ENCODE measurements at regions not wholly inside any gene's neighbourhood (a gene's known extent, or its start where the extent isn't known, plus 50 kb on each side); places are given as distances from the start of the nearest gene placed in this dataset.
"Not testable (repeated sequence)": the region's sequence is repeated elsewhere in the genome, so short reads cannot be mapped to it uniquely, and the experiment has no call there.

DNA sequence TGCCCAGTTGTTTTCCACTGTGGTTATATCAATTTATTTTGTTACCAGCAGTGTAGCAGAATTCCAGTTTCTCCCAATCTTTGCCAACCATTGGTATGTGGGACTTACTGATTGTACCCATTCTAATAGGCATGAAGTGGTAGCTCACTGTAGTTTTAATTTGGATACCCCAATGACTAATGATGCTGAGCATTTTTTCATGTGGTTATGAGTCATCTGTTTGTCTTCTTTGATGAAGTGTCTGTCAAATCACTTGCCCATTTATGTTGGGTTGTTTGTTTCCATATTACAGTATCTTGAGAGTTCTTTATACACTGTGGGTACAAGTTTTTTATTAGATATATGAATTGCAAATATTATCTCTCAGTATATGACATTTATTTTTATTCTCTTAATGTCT is 644.3 kb downstream of the NR2F2 start:
- no peaks in the 10 kb centered on the region for H3K9me3 ChIP-seq
- DNase-seq, result no peak
- Mint-ChIP-seq H3K36me3 (ENCODE audit: insufficient read depth, unreplicated experiment) (no peaks in the 10 kb centered on the region), H3K9me3 (ENCODE audit: unreplicated experiment) (no peaks in the 10 kb centered on the region), H3K4me3 (ENCODE audit: unreplicated experiment) (no peak overlapping the region), H3K4me1 (ENCODE audit: low read depth, unreplicated experiment) (no peaks in the 10 kb centered on the region), H3K27ac (ENCODE audit: unreplicated experiment) (no peak overlapping the region), H3K27me3 (ENCODE audit: insufficient read depth, unreplicated experiment) (no peaks in the 10 kb centered on the region)
- TF ChIP-seq, protein P1, sequence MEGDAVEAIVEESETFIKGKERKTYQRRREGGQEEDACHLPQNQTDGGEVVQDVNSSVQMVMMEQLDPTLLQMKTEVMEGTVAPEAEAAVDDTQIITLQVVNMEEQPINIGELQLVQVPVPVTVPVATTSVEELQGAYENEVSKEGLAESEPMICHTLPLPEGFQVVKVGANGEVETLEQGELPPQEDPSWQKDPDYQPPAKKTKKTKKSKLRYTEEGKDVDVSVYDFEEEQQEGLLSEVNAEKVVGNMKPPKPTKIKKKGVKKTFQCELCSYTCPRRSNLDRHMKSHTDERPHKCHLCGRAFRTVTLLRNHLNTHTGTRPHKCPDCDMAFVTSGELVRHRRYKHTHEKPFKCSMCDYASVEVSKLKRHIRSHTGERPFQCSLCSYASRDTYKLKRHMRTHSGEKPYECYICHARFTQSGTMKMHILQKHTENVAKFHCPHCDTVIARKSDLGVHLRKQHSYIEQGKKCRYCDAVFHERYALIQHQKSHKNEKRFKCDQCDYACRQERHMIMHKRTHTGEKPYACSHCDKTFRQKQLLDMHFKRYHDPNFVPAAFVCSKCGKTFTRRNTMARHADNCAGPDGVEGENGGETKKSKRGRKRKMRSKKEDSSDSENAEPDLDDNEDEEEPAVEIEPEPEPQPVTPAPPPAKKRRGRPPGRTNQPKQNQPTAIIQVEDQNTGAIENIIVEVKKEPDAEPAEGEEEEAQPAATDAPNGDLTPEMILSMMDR (IDR thresholded peaks at IDR 0.05; ENCODE audit: insufficient read depth in 1 of 2, low read depth in 1 of 2, low read length in 1 of 2, severe bottlenecking in 1 of 2, unreplicated experiment in 1 of 2), result no peak
- intact Hi-C loops (cut with micrococcal nuclease; ENCODE audit: unreplicated experiment), result no loop called here
- H3K4me1 ChIP-seq, result no peaks in the 10 kb centered on the region
- BruUV-seq (replicated peaks), result no TSS peak
- no peaks in the 10 kb centered on the region for H3K36me3 ChIP-seq (ENCODE audit: control insufficient read depth, insufficient read depth, low read length)
- H3K4me3 ChIP-seq (ENCODE audit: low read depth, low read length), result no peak overlapping the region
- no peaks in the 10 kb centered on the region for H3K27me3 ChIP-seq (replicated peaks; ENCODE audit: control insufficient read depth, insufficient read depth, low read length)
- CTCF ChIA-PET, result no interaction called here
- POLR2A ChIA-PET, result no interaction called here

- no peaks in the 10 kb centered on the region for H3K27me3 ChIP-seq (replicated peaks; ENCODE audit: control insufficient read depth, insufficient read depth, low read length)
- BruUV-seq (replicated peaks), result no TSS peak
- no peak overlapping the region for H3K27ac Mint-ChIP-seq (ENCODE audit: unreplicated experiment)
- H3K36me3 Mint-ChIP-seq (ENCODE audit: insufficient read depth, unreplicated experiment), result no peaks in the 10 kb centered on the region
- ChIA-PET CTCF (no interaction called here), POLR2A (no interaction called here)
- intact Hi-C loops (cut with micrococcal nuclease; ENCODE audit: unreplicated experiment), result no loop called here
- H3K4me3 Mint-ChIP-seq (ENCODE audit: unreplicated experiment), result no peak overlapping the region
- H3K4me1 Mint-ChIP-seq (ENCODE audit: low read depth, unreplicated experiment), result no peaks in the 10 kb centered on the region
- H3K4me3 ChIP-seq (ENCODE audit: low read depth, low read length), result no peak overlapping the region
- H3K9me3 Mint-ChIP-seq (ENCODE audit: unreplicated experiment), result no peaks in the 10 kb centered on the region
- no peaks in the 10 kb centered on the region for H3K27me3 Mint-ChIP-seq (ENCODE audit: insufficient read depth, unreplicated experiment)
- DNase-seq, result no peak
- TF ChIP-seq, protein P1 (IDR thresholded peaks at IDR 0.05; ENCODE audit: insufficient read depth in 1 of 2, low read depth in 1 of 2, low read length in 1 of 2, severe bottlenecking in 1 of 2, unreplicated experiment in 1 of 2), result no peak
- no peaks in the 10 kb centered on the region for H3K4me1 ChIP-seq
- no peaks in the 10 kb centered on the region for H3K36me3 ChIP-seq (ENCODE audit: control insufficient read depth, insufficient read depth, low read length)
- no peaks in the 10 kb centered on the region for H3K9me3 ChIP-seq
Observed at GRCh38 chr15:96977886-96978285, 647.4 kb downstream of the NR2F2 start.

- Mint-ChIP-seq H3K27me3 (ENCODE audit: insufficient read depth, unreplicated experiment) (no peaks in the 10 kb centered on the region), H3K27ac (ENCODE audit: unreplicated experiment) (no peak overlapping the region), H3K36me3 (ENCODE audit: insufficient read depth, unreplicated experiment) (no peaks in the 10 kb centered on the region), H3K4me3 (ENCODE audit: unreplicated experiment) (no peak overlapping the region), H3K9me3 (ENCODE audit: unreplicated experiment) (no peaks in the 10 kb centered on the region), H3K4me1 (ENCODE audit: low read depth, unreplicated experiment) (no peaks in the 10 kb centered on the region)
- no peak overlapping the region for H3K4me3 ChIP-seq (ENCODE audit: low read depth, low read length)
- CTCF ChIA-PET, result no interaction called here
- no TSS peak for BruUV-seq (replicated peaks)
- intact Hi-C loops (cut with micrococcal nuclease; ENCODE audit: unreplicated experiment), result no loop called here
- no peaks in the 10 kb centered on the region for H3K27me3 ChIP-seq (replicated peaks; ENCODE audit: control insufficient read depth, insufficient read depth, low read length)
- no peaks in the 10 kb centered on the region for H3K4me1 ChIP-seq
- no peak for DNase-seq
- H3K9me3 ChIP-seq, result no peaks in the 10 kb centered on the region
- TF ChIP-seq, protein P1 (IDR thresholded peaks at IDR 0.05; ENCODE audit: insufficient read depth in 1 of 2, low read depth in 1 of 2, low read length in 1 of 2, severe bottlenecking in 1 of 2, unreplicated experiment in 1 of 2), result no peak
- POLR2A ChIA-PET, result no interaction called here
- H3K36me3 ChIP-seq (ENCODE audit: control insufficient read depth, insufficient read depth, low read length), result no peaks in the 10 kb centered on the region
Observed at GRCh38 chr15:96978937-96979473, 648.5 kb downstream of the NR2F2 start.

GRCh38 chr15:96984121-96984671 is 653.7 kb downstream of the NR2F2 start:
- intact Hi-C loops (cut with micrococcal nuclease; ENCODE audit: unreplicated experiment); H3K36me3 Mint-ChIP-seq (ENCODE audit: insufficient read depth, unreplicated experiment); POLR2A ChIA-PET; BruUV-seq (replicated peaks); DNase-seq; H3K4me1 ChIP-seq; H3K27me3 ChIP-seq (replicated peaks; ENCODE audit: control insufficient read depth, insufficient read depth, low read length); H3K36me3 ChIP-seq (ENCODE audit: control insufficient read depth, insufficient read depth, low read length); CTCF ChIA-PET; H3K4me3 ChIP-seq (ENCODE audit: low read depth, low read length); H3K27ac Mint-ChIP-seq (ENCODE audit: unreplicated experiment); H3K27me3 Mint-ChIP-seq (ENCODE audit: insufficient read depth, unreplicated experiment); H3K4me3 Mint-ChIP-seq (ENCODE audit: unreplicated experiment); H3K4me1 Mint-ChIP-seq (ENCODE audit: low read depth, unreplicated experiment): not testable (repeated sequence)
- H3K9me3 ChIP-seq, result peaks cover 11% of the 10 kb centered on the region; the same call in 1 of the 2 replicates
- peaks cover 21% of the 10 kb centered on the region for H3K9me3 Mint-ChIP-seq (ENCODE audit: unreplicated experiment)
